ENCODE measurements at regions not wholly inside any gene's neighbourhood (a gene's known extent, or its start where the extent isn't known, plus 50 kb on each side); places are given as distances from the start of the nearest gene placed in this dataset.

GRCh38 chr13:109384491-109385241 lies 401.7 kb downstream of the IRS2 start:
- no peak overlapping the region for H3K9ac ChIP-seq (ENCODE audit: low read length)
- no peak overlapping the region for H2AFZ ChIP-seq (ENCODE audit: low read length)
- no peaks in the 10 kb centered on the region for H3K36me3 ChIP-seq (ENCODE audit: insufficient read depth, low read length)
- H3F3A ChIP-seq (ENCODE audit: insufficient read depth, low read length): no peaks in the 10 kb centered on the region
- H3K9me3 ChIP-seq (ENCODE audit: low read length): no peaks in the 10 kb centered on the region
- no peaks in the 10 kb centered on the region for H4K20me1 ChIP-seq (ENCODE audit: insufficient read depth, low read length)
- TF ChIP-seq EZH2 (IDR thresholded peaks at IDR 0.05; ENCODE audit: borderline replicate concordance, low read length): no peak
- TF ChIP-seq CTCF (IDR thresholded peaks at IDR 0.05; ENCODE audit: low read length): no peak
- H3K4me2 ChIP-seq (ENCODE audit: low read length): no peak overlapping the region
- no peak overlapping the region for H3K4me3 ChIP-seq (ENCODE audit: low read depth, low read length, poor library complexity, severe bottlenecking)
- H3K4me1 ChIP-seq (ENCODE audit: insufficient read depth, low read length, severe bottlenecking): no peaks in the 10 kb centered on the region
- no peaks in the 10 kb centered on the region for H3K27me3 ChIP-seq (ENCODE audit: insufficient read depth, low read length)
- H3K27ac ChIP-seq (ENCODE audit: low read depth, low read length, poor library complexity, severe bottlenecking): no peak overlapping the region
- H3K9me2 ChIP-seq (ENCODE audit: low read depth, low read length): no peaks in the 10 kb centered on the region
- H3K79me2 ChIP-seq (ENCODE audit: insufficient read depth, low read length): no peaks in the 10 kb centered on the region

GRCh38 chr13:109383683-109384082 lies 402.7 kb downstream of the IRS2 start:
- no peak overlapping the region for H2AFZ ChIP-seq (ENCODE audit: low read length)
- no peaks in the 10 kb centered on the region for H3K9me3 ChIP-seq (ENCODE audit: low read length)
- no peak overlapping the region for H3K4me2 ChIP-seq (ENCODE audit: low read length)
- H3K27ac ChIP-seq (ENCODE audit: low read depth, low read length, poor library complexity, severe bottlenecking): no peak overlapping the region
- H3K4me1 ChIP-seq (ENCODE audit: insufficient read depth, low read length, severe bottlenecking): no peaks in the 10 kb centered on the region
- TF ChIP-seq EZH2 (IDR thresholded peaks at IDR 0.05; ENCODE audit: borderline replicate concordance, low read length): no peak
- no peak for TF ChIP-seq CTCF (IDR thresholded peaks at IDR 0.05; ENCODE audit: low read length)
- H3K9ac ChIP-seq (ENCODE audit: low read length): no peak overlapping the region
- no peaks in the 10 kb centered on the region for H4K20me1 ChIP-seq (ENCODE audit: insufficient read depth, low read length)
- no peak overlapping the region for H3K4me3 ChIP-seq (ENCODE audit: low read depth, low read length, poor library complexity, severe bottlenecking)
- no peaks in the 10 kb centered on the region for H3K27me3 ChIP-seq (ENCODE audit: insufficient read depth, low read length)
- no peaks in the 10 kb centered on the region for H3K9me2 ChIP-seq (ENCODE audit: low read depth, low read length)
- H3F3A ChIP-seq (ENCODE audit: insufficient read depth, low read length): no peaks in the 10 kb centered on the region
- no peaks in the 10 kb centered on the region for H3K79me2 ChIP-seq (ENCODE audit: insufficient read depth, low read length)
- H3K36me3 ChIP-seq (ENCODE audit: insufficient read depth, low read length): no peaks in the 10 kb centered on the region

- Histone ChIP-seq H3K4me2 (ENCODE audit: low read length) (no peak overlapping the region), H3K79me2 (ENCODE audit: insufficient read depth, low read length) (no peaks in the 10 kb centered on the region), H3K9ac (ENCODE audit: low read length) (no peak overlapping the region), H3K27ac (ENCODE audit: low read depth, low read length, poor library complexity, severe bottlenecking) (no peak overlapping the region), H2AFZ (ENCODE audit: low read length) (no peak overlapping the region), H3K27me3 (ENCODE audit: insufficient read depth, low read length) (no peaks in the 10 kb centered on the region), H3K36me3 (ENCODE audit: insufficient read depth, low read length) (no peaks in the 10 kb centered on the region), H3K4me1 (ENCODE audit: insufficient read depth, low read length, severe bottlenecking) (no peaks in the 10 kb centered on the region), H3K9me2 (ENCODE audit: low read depth, low read length) (no peaks in the 10 kb centered on the region), H4K20me1 (ENCODE audit: insufficient read depth, low read length) (no peaks in the 10 kb centered on the region), H3F3A (ENCODE audit: insufficient read depth, low read length) (no peaks in the 10 kb centered on the region), H3K9me3 (ENCODE audit: low read length) (no peaks in the 10 kb centered on the region), H3K4me3 (ENCODE audit: low read depth, low read length, poor library complexity, severe bottlenecking) (no peak overlapping the region)
- TF ChIP-seq EZH2 (IDR thresholded peaks at IDR 0.05; ENCODE audit: borderline replicate concordance, low read length) (no peak), CTCF (IDR thresholded peaks at IDR 0.05; ENCODE audit: low read length) (no peak)
Observed at GRCh38 chr13:109381546-109382180, 404.7 kb downstream of the IRS2 start.
